GM12872 (cell line): ENCODE measurements at regions not wholly inside any gene's neighbourhood (a gene's known extent, or its start where the extent isn't known, plus 50 kb on each side); places are given as distances from the start of the nearest gene placed in this dataset.

ENCODE experiments used
- CTCF ChIP-seq: IDR thresholded peaks from 3 replicates; pipeline ENCODE4 v1.5.1; 2011; ENCODE audit warnings: low read depth, mild to moderate bottlenecking, low read length, moderate library complexity; ENCODE audit not compliant: insufficient read depth

- TF ChIP-seq CTCF = no peak
Observed at GRCh38 chr21:16563116-16563515, 833.3 kb downstream of the USP25 start.

GRCh38 chr21:16563795-16564194 lies 834.0 kb downstream of the USP25 start:
- TF ChIP-seq CTCF = no peak

- no peak for TF ChIP-seq CTCF
Observed at GRCh38 chr21:16568244-16568643, 838.5 kb downstream of the USP25 start.

GRCh38 chr21:16568661-16569060 lies 838.9 kb downstream of the USP25 start:
- no peak for TF ChIP-seq CTCF

GRCh38 chr21:16569679-16570078 lies 839.9 kb downstream of the USP25 start:
- TF ChIP-seq CTCF = no peak

- TF ChIP-seq CTCF = no peak
Observed at GRCh38 chr21:16570171-16570570, 840.4 kb downstream of the USP25 start.

- no peak for TF ChIP-seq CTCF
Observed at GRCh38 chr21:16570856-16571255, 841.1 kb downstream of the USP25 start.

- no peak for TF ChIP-seq CTCF
Observed at GRCh38 chr21:16571594-16571993, 841.8 kb downstream of the USP25 start.
